ENCODE measurements at regions not wholly inside any gene's neighbourhood (a gene's known extent, or its start where the extent isn't known, plus 50 kb on each side); places are given as distances from the start of the nearest gene placed in this dataset.

DNA sequence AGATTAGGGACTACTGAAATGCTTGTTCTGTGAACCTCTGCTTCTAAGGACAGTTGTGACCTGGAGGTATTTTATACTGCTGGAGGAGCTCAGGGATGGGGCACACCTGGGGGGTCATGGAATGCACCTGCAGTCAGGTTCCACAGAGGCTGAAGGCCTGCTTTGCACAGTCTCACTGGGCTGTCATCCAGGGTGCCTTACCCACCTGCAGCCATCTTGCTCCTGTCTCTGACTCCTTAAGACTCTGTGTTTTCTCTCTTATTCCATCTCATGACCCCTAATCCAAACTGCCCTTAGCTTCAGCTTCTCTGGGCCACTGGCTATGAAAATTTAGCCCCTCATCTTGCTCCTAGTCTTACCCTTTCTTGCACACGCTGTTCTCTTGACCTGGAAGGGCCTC, 127.0 kb upstream of the SNX19 start (continued):
- TF ChIP-seq, protein P1, sequence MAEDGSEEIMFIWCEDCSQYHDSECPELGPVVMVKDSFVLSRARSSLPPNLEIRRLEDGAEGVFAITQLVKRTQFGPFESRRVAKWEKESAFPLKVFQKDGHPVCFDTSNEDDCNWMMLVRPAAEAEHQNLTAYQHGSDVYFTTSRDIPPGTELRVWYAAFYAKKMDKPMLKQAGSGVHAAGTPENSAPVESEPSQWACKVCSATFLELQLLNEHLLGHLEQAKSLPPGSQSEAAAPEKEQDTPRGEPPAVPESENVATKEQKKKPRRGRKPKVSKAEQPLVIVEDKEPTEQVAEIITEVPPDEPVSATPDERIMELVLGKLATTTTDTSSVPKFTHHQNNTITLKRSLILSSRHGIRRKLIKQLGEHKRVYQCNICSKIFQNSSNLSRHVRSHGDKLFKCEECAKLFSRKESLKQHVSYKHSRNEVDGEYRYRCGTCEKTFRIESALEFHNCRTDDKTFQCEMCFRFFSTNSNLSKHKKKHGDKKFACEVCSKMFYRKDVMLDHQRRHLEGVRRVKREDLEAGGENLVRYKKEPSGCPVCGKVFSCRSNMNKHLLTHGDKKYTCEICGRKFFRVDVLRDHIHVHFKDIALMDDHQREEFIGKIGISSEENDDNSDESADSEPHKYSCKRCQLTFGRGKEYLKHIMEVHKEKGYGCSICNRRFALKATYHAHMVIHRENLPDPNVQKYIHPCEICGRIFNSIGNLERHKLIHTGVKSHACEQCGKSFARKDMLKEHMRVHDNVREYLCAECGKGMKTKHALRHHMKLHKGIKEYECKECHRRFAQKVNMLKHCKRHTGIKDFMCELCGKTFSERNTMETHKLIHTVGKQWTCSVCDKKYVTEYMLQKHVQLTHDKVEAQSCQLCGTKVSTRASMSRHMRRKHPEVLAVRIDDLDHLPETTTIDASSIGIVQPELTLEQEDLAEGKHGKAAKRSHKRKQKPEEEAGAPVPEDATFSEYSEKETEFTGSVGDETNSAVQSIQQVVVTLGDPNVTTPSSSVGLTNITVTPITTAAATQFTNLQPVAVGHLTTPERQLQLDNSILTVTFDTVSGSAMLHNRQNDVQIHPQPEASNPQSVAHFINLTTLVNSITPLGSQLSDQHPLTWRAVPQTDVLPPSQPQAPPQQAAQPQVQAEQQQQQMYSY (CRISPR knock-in tag; IDR thresholded peaks at IDR 0.05): no peak
- TF ChIP-seq NBN (IDR thresholded peaks at IDR 0.05): no peak
- no peak for TF ChIP-seq NR2C1 (IDR thresholded peaks at IDR 0.05)
- no peak for TF ChIP-seq SMAD5 (IDR thresholded peaks at IDR 0.05; ENCODE audit: low read depth)
- TF ChIP-seq, protein P2, sequence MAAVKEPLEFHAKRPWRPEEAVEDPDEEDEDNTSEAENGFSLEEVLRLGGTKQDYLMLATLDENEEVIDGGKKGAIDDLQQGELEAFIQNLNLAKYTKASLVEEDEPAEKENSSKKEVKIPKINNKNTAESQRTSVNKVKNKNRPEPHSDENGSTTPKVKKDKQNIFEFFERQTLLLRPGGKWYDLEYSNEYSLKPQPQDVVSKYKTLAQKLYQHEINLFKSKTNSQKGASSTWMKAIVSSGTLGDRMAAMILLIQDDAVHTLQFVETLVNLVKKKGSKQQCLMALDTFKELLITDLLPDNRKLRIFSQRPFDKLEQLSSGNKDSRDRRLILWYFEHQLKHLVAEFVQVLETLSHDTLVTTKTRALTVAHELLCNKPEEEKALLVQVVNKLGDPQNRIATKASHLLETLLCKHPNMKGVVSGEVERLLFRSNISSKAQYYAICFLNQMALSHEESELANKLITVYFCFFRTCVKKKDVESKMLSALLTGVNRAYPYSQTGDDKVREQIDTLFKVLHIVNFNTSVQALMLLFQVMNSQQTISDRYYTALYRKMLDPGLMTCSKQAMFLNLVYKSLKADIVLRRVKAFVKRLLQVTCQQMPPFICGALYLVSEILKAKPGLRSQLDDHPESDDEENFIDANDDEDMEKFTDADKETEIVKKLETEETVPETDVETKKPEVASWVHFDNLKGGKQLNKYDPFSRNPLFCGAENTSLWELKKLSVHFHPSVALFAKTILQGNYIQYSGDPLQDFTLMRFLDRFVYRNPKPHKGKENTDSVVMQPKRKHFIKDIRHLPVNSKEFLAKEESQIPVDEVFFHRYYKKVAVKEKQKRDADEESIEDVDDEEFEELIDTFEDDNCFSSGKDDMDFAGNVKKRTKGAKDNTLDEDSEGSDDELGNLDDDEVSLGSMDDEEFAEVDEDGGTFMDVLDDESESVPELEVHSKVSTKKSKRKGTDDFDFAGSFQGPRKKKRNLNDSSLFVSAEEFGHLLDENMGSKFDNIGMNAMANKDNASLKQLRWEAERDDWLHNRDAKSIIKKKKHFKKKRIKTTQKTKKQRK (IDR thresholded peaks at IDR 0.05; ENCODE audit: low read depth, low read length): no peak
- TF ChIP-seq MTA2 (IDR thresholded peaks at IDR 0.05; ENCODE audit: low read depth): no peak

DNA sequence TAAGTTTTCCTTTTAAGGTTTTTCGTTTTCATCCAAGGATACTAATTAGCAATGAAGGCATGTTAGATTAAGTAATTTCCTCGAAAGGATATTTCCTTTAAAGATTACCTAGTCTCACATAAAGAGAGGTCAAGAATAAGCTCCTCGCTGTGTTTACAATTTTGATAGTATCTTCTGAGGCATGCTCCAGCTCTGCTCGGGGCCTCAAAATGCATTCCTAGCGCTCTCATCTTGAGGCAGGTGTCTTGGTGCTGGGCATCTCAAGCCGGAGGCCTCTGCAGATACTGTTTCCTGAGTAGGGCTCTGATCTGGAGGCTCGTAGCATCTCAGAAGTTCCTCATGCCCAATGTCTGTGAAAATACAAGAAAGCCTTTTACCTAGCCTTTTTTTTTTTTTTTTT, 128.6 kb upstream of the SNX19 start:
- no peak overlapping the region for H2AFZ ChIP-seq (ENCODE audit: control insufficient read depth, low read depth, low read length)
- no peak overlapping the region for H3K9ac ChIP-seq (ENCODE audit: control insufficient read depth, insufficient read depth, low read length)
- H3K36me3 ChIP-seq (ENCODE audit: control insufficient read depth in 2 of 2, insufficient read depth in 2 of 2, low read length in 1 of 2): no peaks in the 10 kb centered on the region
- DNase-seq (ENCODE audit: low read depth, low spot score): no peak
- BruUV-seq (replicated peaks): no TSS peak
- in situ Hi-C loops (cut with MboI): no loop called here
- intact Hi-C loops (cut with micrococcal nuclease; ENCODE audit: unreplicated experiment): no loop called here
- CTCF ChIA-PET: interaction anchor here (1.0 to 1.9 kb wide), 3 partner anchors 9 to 23 kb away, joined by 3 to 7 read pairs (median 3); no protein-coding TSS in a partner anchor
- no peaks in the 10 kb centered on the region for H3K79me2 ChIP-seq (ENCODE audit: control insufficient read depth, insufficient read depth, low read length)
- WGBS (ENCODE audit: insufficient coverage, insufficient replicate concordance, low lambda C conversion rate, missing lambda C conversion rate): 7% methylated on average over 7 of the region's 7 CpGs
- no peak overlapping the region for H3K27ac ChIP-seq (ENCODE audit: control insufficient read depth, insufficient read depth)
- H3K4me3 ChIP-seq: no peak overlapping the region
- ATAC-seq: no peak
- H3K4me2 ChIP-seq (ENCODE audit: control insufficient read depth, insufficient read depth): no peak overlapping the region
- no peak for FAIRE-seq
- H4K20me1 ChIP-seq (ENCODE audit: control insufficient read depth, insufficient read depth): no peaks in the 10 kb centered on the region
- H3K9me3 ChIP-seq (replicated peaks; ENCODE audit: control insufficient read depth, insufficient read depth, low read length): no peaks in the 10 kb centered on the region
- POLR2A ChIA-PET: no interaction called here
- RAD21 ChIA-PET (ENCODE audit: unreplicated experiment): no interaction called here
- no peak for TF ChIP-seq EP300 (IDR thresholded peaks at IDR 0.05; ENCODE audit: borderline replicate concordance in 1 of 2, control insufficient read depth in 1 of 2, low read depth in 2 of 2, low read length in 2 of 2)
- TF ChIP-seq STAT3 (IDR thresholded peaks at IDR 0.05; ENCODE audit: low read depth, low read length): no peak
- no peak for TF ChIP-seq SPI1 (IDR thresholded peaks at IDR 0.05; ENCODE audit: borderline replicate concordance, insufficient read depth, low read depth, low read length)
- TF ChIP-seq PML (IDR thresholded peaks at IDR 0.05; ENCODE audit: low read length): no peak
- TF ChIP-seq MYC (IDR thresholded peaks at IDR 0.05; ENCODE audit: insufficient read depth, insufficient read length, insufficient replicate concordance, low read length, severe bottlenecking): no peak
- TF ChIP-seq YY1 (IDR thresholded peaks at IDR 0.05; ENCODE audit: low read depth, low read length): no peak
- no peak for TF ChIP-seq NR2C2 (IDR thresholded peaks at IDR 0.05; ENCODE audit: borderline replicate concordance, control insufficient read depth, insufficient read length, low read depth)
- TF ChIP-seq NR2F1 (conservative IDR thresholded peaks at IDR 0.05): no peak
- no peak for TF ChIP-seq EED (IDR thresholded peaks at IDR 0.05; ENCODE audit: low read depth)
- no peak for TF ChIP-seq IRF4 (IDR thresholded peaks at IDR 0.05; ENCODE audit: low read depth, low read length)
- no peaks in the 10 kb centered on the region for H3K4me1 ChIP-seq (ENCODE audit: control insufficient read depth, insufficient read depth, low read length)
- SMC1A ChIA-PET (ENCODE audit: uncharacterized antibody, unreplicated experiment): no interaction called here
- peaks cover 0 to 2% of the 10 kb centered on the region in 2 experiments; a peak in 2 of 4 replicates for H3K27me3 ChIP-seq (replicated peaks in 1 of 2; ENCODE audit: control insufficient read depth in 2 of 2, insufficient read depth in 2 of 2, low read length in 1 of 2)

Data from GM12878 (cell line).